GM12878 (cell line): ENCODE measurements at regions not wholly inside any gene's neighbourhood (a gene's known extent, or its start where the extent isn't known, plus 50 kb on each side); places are given as distances from the start of the nearest gene placed in this dataset.

Experiments used
- CEBPB ChIP-seq, 2 experiments: fragments of 150-350 bp in 1 of 2; IDR thresholded peaks; 2 replicates each; pipeline ENCODE4 v1.6.1; 2012 to 2014; ENCODE audit warnings: low read depth in 2 of 2, low read length in 2 of 2, borderline replicate concordance in 1 of 2, inconsistent platforms in 1 of 2
- CREB1 ChIP-seq: IDR thresholded peaks from 2 replicates; pipeline ENCODE4 v1.6.1; 2012; ENCODE audit warnings: low read depth, mild to moderate bottlenecking, inconsistent platforms
- EP300 ChIP-seq, 2 experiments: fragments of 150-350 bp in 1 of 2; IDR thresholded peaks; 2 replicates each; pipeline ENCODE4 v1.6.1; 2011 to 2012; ENCODE audit warnings: low read depth in 2 of 2, low read length in 2 of 2, borderline replicate concordance in 1 of 2, improper control_type of control experiment in 1 of 2, inconsistent platforms in 1 of 2; ENCODE audit not compliant: control insufficient read depth in 1 of 2
- HDAC6 ChIP-seq: fragments of 200-600 bp; sonication (generic); IDR thresholded peaks from one replicate; pipeline ENCODE4 v1.8.0; 2017; ENCODE audit warnings: antibody characterized with exemption; ENCODE audit not compliant: unreplicated experiment
- MYC ChIP-seq: IDR thresholded peaks from 2 replicates; pipeline ENCODE4 v1.6.1; 2011; ENCODE audit warnings: mild to moderate bottlenecking, low read length, moderate library complexity, inconsistent platforms; ENCODE audit not compliant: insufficient read depth, insufficient replicate concordance, insufficient read length, severe bottlenecking
- POLR2A ChIP-seq: IDR thresholded peaks from 2 replicates; pipeline ENCODE4 v1.6.1; 2011; ENCODE audit warnings: low read depth, mild to moderate bottlenecking, low read length
- SREBF1 ChIP-seq: IDR thresholded peaks from 2 replicates; pipeline ENCODE4 v1.6.1; 2012; ENCODE audit warnings: mild to moderate bottlenecking, low read length
- TF ChIP-seq, protein P1 (sequence below), 3 experiments: IDR thresholded peaks in 2 of 3; conservative IDR thresholded peaks in 1 of 3; 2 replicates each; pipeline ENCODE4 v1.5.1; 2011; ENCODE audit warnings: low read depth in 3 of 3, low read length in 3 of 3, mild to moderate bottlenecking in 3 of 3, control low read depth in 2 of 3, moderate library complexity in 2 of 3, inconsistent platforms in 1 of 3, mixed read lengths in 1 of 3; ENCODE audit not compliant: control insufficient read depth in 2 of 3, insufficient read depth in 1 of 3; ENCODE audit errors: extremely low read depth in 1 of 3
- TF ChIP-seq, protein P2 (sequence below): fragments of 450-650 bp; formaldehyde crosslinking; IDR thresholded peaks from 2 replicates; pipeline ENCODE4 v1.4.0; 2022; ENCODE audit warnings: mild to moderate bottlenecking, moderate library complexity
- TF ChIP-seq, protein P3 (sequence below): IDR thresholded peaks from 2 replicates; pipeline ENCODE4 v1.6.1; 2011; ENCODE audit warnings: borderline replicate concordance, low read depth, mild to moderate bottlenecking, moderate library complexity, low read length; ENCODE audit not compliant: insufficient read depth, poor library complexity, severe bottlenecking
- TF ChIP-seq, protein P4 (sequence below): IDR thresholded peaks from 2 replicates; pipeline ENCODE4 v1.6.1; 2011; ENCODE audit warnings: borderline replicate concordance, low read depth, mild to moderate bottlenecking, moderate library complexity, mixed read lengths, low read length; ENCODE audit not compliant: insufficient read depth; ENCODE audit errors: extremely low read length
- TF ChIP-seq, protein P5 (sequence below): fragments of 450-650 bp; IDR thresholded peaks from 2 replicates; pipeline ENCODE4 v1.6.1; 2017; ENCODE audit warnings: mild to moderate bottlenecking, moderate library complexity

DNA sequence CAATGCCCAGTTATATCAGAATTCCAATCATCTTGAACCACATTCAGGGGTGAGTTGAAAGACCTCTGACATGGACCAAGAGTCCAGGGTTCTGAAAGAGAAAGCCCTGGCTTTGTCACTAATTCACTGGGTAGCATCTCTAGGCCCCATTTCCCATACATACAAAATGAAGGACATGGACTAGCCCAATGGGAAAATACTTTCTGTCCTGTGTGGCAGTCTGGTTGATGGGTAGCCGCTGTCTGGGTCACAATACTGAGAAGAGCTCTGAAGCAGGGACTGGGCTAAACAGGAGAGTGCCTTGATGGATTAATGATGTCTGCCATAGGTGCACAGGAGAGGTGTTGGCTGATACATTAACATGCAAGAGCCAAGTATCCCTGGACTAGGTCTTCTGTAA is 214.3 kb downstream of the RAB11FIP4 start:
- TF ChIP-seq CEBPB (IDR thresholded peaks at IDR 0.05; ENCODE audit: borderline replicate concordance in 1 of 2, low read depth in 2 of 2, low read length in 2 of 2): no peak
- TF ChIP-seq, protein P1, sequence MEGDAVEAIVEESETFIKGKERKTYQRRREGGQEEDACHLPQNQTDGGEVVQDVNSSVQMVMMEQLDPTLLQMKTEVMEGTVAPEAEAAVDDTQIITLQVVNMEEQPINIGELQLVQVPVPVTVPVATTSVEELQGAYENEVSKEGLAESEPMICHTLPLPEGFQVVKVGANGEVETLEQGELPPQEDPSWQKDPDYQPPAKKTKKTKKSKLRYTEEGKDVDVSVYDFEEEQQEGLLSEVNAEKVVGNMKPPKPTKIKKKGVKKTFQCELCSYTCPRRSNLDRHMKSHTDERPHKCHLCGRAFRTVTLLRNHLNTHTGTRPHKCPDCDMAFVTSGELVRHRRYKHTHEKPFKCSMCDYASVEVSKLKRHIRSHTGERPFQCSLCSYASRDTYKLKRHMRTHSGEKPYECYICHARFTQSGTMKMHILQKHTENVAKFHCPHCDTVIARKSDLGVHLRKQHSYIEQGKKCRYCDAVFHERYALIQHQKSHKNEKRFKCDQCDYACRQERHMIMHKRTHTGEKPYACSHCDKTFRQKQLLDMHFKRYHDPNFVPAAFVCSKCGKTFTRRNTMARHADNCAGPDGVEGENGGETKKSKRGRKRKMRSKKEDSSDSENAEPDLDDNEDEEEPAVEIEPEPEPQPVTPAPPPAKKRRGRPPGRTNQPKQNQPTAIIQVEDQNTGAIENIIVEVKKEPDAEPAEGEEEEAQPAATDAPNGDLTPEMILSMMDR (IDR thresholded peaks at IDR 0.05 in 2 of 3, conservative IDR thresholded peaks at IDR 0.05 in 1 of 3; ENCODE audit: control insufficient read depth in 2 of 3, extremely low read depth in 1 of 3, insufficient read depth in 1 of 3, low read depth in 3 of 3, low read length in 3 of 3): no peak
- no peak for TF ChIP-seq POLR2A
- no peak for TF ChIP-seq CREB1
- TF ChIP-seq SREBF1: no peak
- TF ChIP-seq MYC: no peak
- TF ChIP-seq, protein P2, sequence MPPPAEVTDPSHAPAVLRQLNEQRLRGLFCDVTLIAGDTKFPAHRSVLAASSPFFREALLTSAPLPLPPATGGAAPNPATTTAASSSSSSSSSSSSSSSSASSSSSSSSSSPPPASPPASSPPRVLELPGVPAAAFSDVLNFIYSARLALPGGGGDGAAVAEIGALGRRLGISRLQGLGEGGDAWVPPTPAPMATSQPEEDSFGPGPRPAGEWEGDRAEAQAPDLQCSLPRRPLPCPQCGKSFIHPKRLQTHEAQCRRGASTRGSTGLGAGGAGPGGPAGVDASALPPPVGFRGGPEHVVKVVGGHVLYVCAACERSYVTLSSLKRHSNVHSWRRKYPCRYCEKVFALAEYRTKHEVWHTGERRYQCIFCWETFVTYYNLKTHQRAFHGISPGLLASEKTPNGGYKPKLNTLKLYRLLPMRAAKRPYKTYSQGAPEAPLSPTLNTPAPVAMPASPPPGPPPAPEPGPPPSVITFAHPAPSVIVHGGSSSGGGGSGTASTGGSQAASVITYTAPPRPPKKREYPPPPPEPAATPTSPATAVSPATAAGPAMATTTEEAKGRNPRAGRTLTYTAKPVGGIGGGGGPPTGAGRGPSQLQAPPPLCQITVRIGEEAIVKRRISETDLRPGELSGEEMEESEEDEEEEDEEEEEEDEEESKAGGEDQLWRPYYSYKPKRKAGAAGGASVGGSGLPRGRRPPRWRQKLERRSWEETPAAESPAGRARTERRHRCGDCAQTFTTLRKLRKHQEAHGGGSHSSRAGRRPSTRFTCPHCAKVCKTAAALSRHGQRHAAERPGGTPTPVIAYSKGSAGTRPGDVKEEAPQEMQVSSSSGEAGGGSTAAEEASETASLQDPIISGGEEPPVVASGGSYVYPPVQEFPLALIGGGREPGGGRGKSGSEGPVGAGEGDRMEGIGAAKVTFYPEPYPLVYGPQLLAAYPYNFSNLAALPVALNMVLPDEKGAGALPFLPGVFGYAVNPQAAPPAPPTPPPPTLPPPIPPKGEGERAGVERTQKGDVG (CRISPR knock-in tag): no peak
- TF ChIP-seq HDAC6: no peak
- TF ChIP-seq EP300 (IDR thresholded peaks at IDR 0.05; ENCODE audit: borderline replicate concordance in 1 of 2, control insufficient read depth in 1 of 2, low read depth in 2 of 2, low read length in 2 of 2): no peak
- TF ChIP-seq, protein P3, sequence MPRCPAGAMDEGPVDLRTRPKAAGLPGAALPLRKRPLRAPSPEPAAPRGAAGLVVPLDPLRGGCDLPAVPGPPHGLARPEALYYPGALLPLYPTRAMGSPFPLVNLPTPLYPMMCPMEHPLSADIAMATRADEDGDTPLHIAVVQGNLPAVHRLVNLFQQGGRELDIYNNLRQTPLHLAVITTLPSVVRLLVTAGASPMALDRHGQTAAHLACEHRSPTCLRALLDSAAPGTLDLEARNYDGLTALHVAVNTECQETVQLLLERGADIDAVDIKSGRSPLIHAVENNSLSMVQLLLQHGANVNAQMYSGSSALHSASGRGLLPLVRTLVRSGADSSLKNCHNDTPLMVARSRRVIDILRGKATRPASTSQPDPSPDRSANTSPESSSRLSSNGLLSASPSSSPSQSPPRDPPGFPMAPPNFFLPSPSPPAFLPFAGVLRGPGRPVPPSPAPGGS: no peak
- TF ChIP-seq, protein P4, sequence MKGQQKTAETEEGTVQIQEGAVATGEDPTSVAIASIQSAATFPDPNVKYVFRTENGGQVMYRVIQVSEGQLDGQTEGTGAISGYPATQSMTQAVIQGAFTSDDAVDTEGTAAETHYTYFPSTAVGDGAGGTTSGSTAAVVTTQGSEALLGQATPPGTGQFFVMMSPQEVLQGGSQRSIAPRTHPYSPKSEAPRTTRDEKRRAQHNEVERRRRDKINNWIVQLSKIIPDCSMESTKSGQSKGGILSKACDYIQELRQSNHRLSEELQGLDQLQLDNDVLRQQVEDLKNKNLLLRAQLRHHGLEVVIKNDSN: no peak
- TF ChIP-seq, protein P5, sequence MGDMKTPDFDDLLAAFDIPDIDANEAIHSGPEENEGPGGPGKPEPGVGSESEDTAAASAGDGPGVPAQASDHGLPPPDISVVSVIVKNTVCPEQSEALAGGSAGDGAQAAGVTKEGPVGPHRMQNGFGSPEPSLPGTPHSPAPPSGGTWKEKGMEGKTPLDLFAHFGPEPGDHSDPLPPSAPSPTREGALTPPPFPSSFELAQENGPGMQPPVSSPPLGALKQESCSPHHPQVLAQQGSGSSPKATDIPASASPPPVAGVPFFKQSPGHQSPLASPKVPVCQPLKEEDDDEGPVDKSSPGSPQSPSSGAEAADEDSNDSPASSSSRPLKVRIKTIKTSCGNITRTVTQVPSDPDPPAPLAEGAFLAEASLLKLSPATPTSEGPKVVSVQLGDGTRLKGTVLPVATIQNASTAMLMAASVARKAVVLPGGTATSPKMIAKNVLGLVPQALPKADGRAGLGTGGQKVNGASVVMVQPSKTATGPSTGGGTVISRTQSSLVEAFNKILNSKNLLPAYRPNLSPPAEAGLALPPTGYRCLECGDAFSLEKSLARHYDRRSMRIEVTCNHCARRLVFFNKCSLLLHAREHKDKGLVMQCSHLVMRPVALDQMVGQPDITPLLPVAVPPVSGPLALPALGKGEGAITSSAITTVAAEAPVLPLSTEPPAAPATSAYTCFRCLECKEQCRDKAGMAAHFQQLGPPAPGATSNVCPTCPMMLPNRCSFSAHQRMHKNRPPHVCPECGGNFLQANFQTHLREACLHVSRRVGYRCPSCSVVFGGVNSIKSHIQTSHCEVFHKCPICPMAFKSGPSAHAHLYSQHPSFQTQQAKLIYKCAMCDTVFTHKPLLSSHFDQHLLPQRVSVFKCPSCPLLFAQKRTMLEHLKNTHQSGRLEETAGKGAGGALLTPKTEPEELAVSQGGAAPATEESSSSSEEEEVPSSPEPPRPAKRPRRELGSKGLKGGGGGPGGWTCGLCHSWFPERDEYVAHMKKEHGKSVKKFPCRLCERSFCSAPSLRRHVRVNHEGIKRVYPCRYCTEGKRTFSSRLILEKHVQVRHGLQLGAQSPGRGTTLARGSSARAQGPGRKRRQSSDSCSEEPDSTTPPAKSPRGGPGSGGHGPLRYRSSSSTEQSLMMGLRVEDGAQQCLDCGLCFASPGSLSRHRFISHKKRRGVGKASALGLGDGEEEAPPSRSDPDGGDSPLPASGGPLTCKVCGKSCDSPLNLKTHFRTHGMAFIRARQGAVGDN: no peak
